K562 (cell line): ENCODE measurements at regions not wholly inside any gene's neighbourhood (a gene's known extent, or its start where the extent isn't known, plus 50 kb on each side); places are given as distances from the start of the nearest gene placed in this dataset.

Source experiments
- ATAC-seq: fragments of 200-7000 bp; cut with Tn5 transposase; 3 replicates; pipeline ENCODE4 v1.9.1; 2020; ENCODE audit warnings: moderate library complexity
- BruUV-seq: library from RNA; stranded (reverse); fragments of 400-500 nt; replicated peaks from 2 replicates; lab custom pipeline; 2021; lab: Mats Ljungman, UMichigan
- CTCF ChIA-PET: fragments of 300-600 bp; formaldehyde crosslinking; extraction: SDS; loops from one replicate; lab custom pipeline; 2021; ENCODE audit warnings: low intra/inter-chr PET ratio; lab: Yijun Ruan, JAX
- POLR2A ChIA-PET: fragments of 300-600, 350-650 bp; sonication (Branson Sonifier 250); formaldehyde crosslinking; extraction: SDS; loops from one replicate; lab custom pipeline; 2021; ENCODE audit warnings: antibody characterized with exemption, inconsistent platforms; lab: Yijun Ruan, JAX
- DNase-seq, 4 experiments: peaks; one replicate each; pipeline versions ENCODE4 v3.0.0 to v3.0.0-alpha.2; 2011 to 2018; ENCODE audit warnings: low spot score in 3 of 4, mixed read lengths in 3 of 4; ENCODE audit errors: extremely low read depth in 1 of 4
- FAIRE-seq: peaks from 2 replicates; lab custom pipeline; 2011; peaks lifted over from hg19 to GRCh38; lab: Jason Lieb, UNC
- H2AFZ ChIP-seq: 2 replicates; pipeline ENCODE4 v1.6.0; 2011; ENCODE audit warnings: low read depth, low read length, control low read depth, inconsistent platforms
- H3K27ac ChIP-seq: fragments of 200-600 bp; 3 replicates; pipeline ENCODE4 v1.8.0; 2011; ENCODE audit warnings: low read depth, mild to moderate bottlenecking, control low read depth, inconsistent platforms, low read length, moderate library complexity, mixed read lengths; ENCODE audit errors: extremely low read depth
- H3K27me3 ChIP-seq, 2 experiments: fragments of 300-600 bp in 1 of 2; 2 replicates in 1 of 2; 3 replicates in 1 of 2; pipeline versions ENCODE4 v1.6.0 to v1.8.0; 2011; ENCODE audit warnings: inconsistent platforms in 2 of 2, low read length in 2 of 2, mild to moderate bottlenecking in 1 of 2, mixed read lengths in 1 of 2, moderate library complexity in 1 of 2; ENCODE audit not compliant: control insufficient read depth in 2 of 2, insufficient read depth in 2 of 2
- H3K36me3 ChIP-seq: fragments of 300-600 bp; 3 replicates; pipeline ENCODE4 v1.8.0; 2011; ENCODE audit warnings: mild to moderate bottlenecking, low read length, inconsistent platforms; ENCODE audit not compliant: control insufficient read depth, insufficient read depth
- H3K4me1 ChIP-seq, 2 experiments: fragments of 200-600 bp in 1 of 2; replicated peaks in 1 of 2; 2 replicates in 1 of 2; 3 replicates in 1 of 2; pipeline versions ENCODE4 v1.5.1 to v1.8.0; 2011; ENCODE audit warnings: inconsistent platforms in 2 of 2, low read length in 2 of 2, mild to moderate bottlenecking in 1 of 2, mixed read lengths in 1 of 2, moderate library complexity in 1 of 2; ENCODE audit not compliant: control insufficient read depth in 2 of 2, insufficient read depth in 2 of 2
- H3K4me2 ChIP-seq: 2 replicates; pipeline ENCODE4 v1.6.1; 2011; ENCODE audit warnings: low read length, control low read depth, inconsistent platforms, mixed read lengths; ENCODE audit not compliant: insufficient read depth
- H3K4me3 ChIP-seq: fragments of 200-600 bp; sonication (generic), shearing (Covaris generic); 2 replicates; pipeline ENCODE4 v1.5.1; 2016; ENCODE audit warnings: control low read depth, inconsistent platforms
- H3K79me2 ChIP-seq: fragments of 200-600 bp; 3 replicates; pipeline ENCODE4 v1.8.0; 2011; ENCODE audit warnings: low read length, inconsistent platforms; ENCODE audit not compliant: control insufficient read depth, insufficient read depth
- H3K9ac ChIP-seq, 2 experiments: 2 replicates each; pipeline versions ENCODE4 v1.6.0 to v1.6.1; 2011; ENCODE audit warnings: low read depth in 2 of 2, low read length in 2 of 2, control low read depth in 1 of 2, inconsistent platforms in 1 of 2, mild to moderate bottlenecking in 1 of 2, mixed read lengths in 1 of 2; ENCODE audit not compliant: insufficient read depth in 1 of 2
- H3K9me1 ChIP-seq: one replicate; pipeline ENCODE4 v1.6.0; 2011; ENCODE audit warnings: inconsistent platforms, mild to moderate bottlenecking, low read length, moderate library complexity; ENCODE audit not compliant: control insufficient read depth, insufficient read depth
- H3K9me3 ChIP-seq: replicated peaks from 2 replicates; pipeline ENCODE4 v1.5.1; 2011; ENCODE audit warnings: low read depth, low read length, inconsistent platforms; ENCODE audit not compliant: control insufficient read depth, insufficient read depth
- H4K20me1 ChIP-seq: replicated peaks from 2 replicates; pipeline ENCODE4 v1.6.1; 2011; ENCODE audit warnings: low read length, inconsistent platforms, mixed read lengths; ENCODE audit not compliant: control insufficient read depth, insufficient read depth
- KLF13 ChIP-seq: fragments of 450-650 bp; IDR thresholded peaks from 2 replicates; pipeline ENCODE4 v1.6.1; 2016; ENCODE audit warnings: missing genetic modification characterization, low read depth, mild to moderate bottlenecking, missing compliant biosample characterization, moderate library complexity, borderline replicate concordance
- MEIS2 ChIP-seq: fragments of 450-650 bp; IDR thresholded peaks from 2 replicates; pipeline ENCODE4 v1.6.1; 2014; ENCODE audit warnings: mild to moderate bottlenecking; ENCODE audit not compliant: partially characterized antibody
- NR4A1 ChIP-seq, 2 experiments: fragments of 250-450 bp in 1 of 2; fragments of 450-650 bp in 1 of 2; sonication (Bioruptor Pico) in 1 of 2; IDR thresholded peaks; 2 replicates each; pipeline versions ENCODE4 v1.4.0 to v1.6.1; 2016 to 2020; ENCODE audit warnings: mild to moderate bottlenecking in 2 of 2, missing compliant biosample characterization in 1 of 2, missing genetic modification characterization in 1 of 2, moderate library complexity in 1 of 2
- ZNF431 ChIP-seq: sonication (generic); formaldehyde crosslinking; IDR thresholded peaks from 2 replicates; pipeline ENCODE4 v1.8.0; 2022; ENCODE audit warnings: mild to moderate bottlenecking, missing genetic modification reagents
- WGBS: fragments of 100-300 bp; shearing (Covaris generic); methylation state at CpG from one replicate; pipeline ENCODE4 v1.1.6; 2016; ENCODE audit warnings: low coverage, mixed read lengths; ENCODE audit not compliant: insufficient coverage; ENCODE audit errors: missing lambda C conversion rate; 5-methylcytosine and 5-hydroxymethylcytosine counted together
- in situ Hi-C: fragments of 300-500 bp; cut with MboI; formaldehyde crosslinking; loops from 4 replicates; pipeline ENCODE4 v1.15.0; 2018; ENCODE audit warnings: inconsistent platforms, mixed read lengths
- intact Hi-C: fragments of 100-400 bp; cut with micrococcal nuclease; formaldehyde crosslinking; loops from 2 replicates; pipeline ENCODE4 v1.14.2; 2022
- TF ChIP-seq, protein P1 (sequence below): fragments of 450-650 bp; IDR thresholded peaks from 2 replicates; pipeline ENCODE4 v1.6.1; 2017; ENCODE audit warnings: antibody characterized with exemption
- TF ChIP-seq, protein P2 (sequence below): fragments of 250-450 bp; sonication (Bioruptor Pico); IDR thresholded peaks from 2 replicates; pipeline ENCODE4 v1.8.0; 2021; ENCODE audit warnings: borderline replicate concordance, mild to moderate bottlenecking, moderate library complexity; ENCODE audit not compliant: poor library complexity, severe bottlenecking
- TF ChIP-seq, protein P3 (sequence below): fragments of 250-450 bp; sonication (Bioruptor Pico); IDR thresholded peaks from 2 replicates; pipeline ENCODE4 v1.9.0; 2021; ENCODE audit warnings: mild to moderate bottlenecking
- TF ChIP-seq, protein P4 (sequence below): fragments of 450-650 bp; IDR thresholded peaks from 2 replicates; pipeline ENCODE4 v1.7.1; 2018; ENCODE audit warnings: mild to moderate bottlenecking, low read depth; ENCODE audit not compliant: partially characterized antibody
- TF ChIP-seq, protein P5 (sequence below): fragments of 250-450 bp; sonication (Bioruptor Pico); IDR thresholded peaks from 2 replicates; pipeline ENCODE4 v1.5.0; 2021

DNA sequence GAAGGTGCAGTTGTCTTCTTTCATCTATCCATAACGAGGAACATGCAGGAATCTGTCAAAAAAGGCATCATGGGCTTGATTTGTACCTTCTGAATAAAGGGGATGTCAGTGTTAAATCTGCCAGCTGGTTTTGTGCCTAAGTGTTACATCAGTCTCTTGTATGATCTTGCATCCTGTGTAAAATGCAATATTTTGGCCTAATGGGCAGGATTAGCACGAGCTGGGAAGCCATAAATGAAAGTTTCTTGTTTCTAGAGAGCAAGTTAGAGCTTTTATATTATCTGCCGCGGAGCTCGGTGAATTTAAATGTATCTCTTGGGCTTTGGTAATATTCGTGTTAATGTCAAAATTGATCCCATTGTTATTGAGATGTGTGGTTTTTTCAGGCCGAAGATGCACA is 526.1 kb upstream of the WWC1 start (continued):
- TF ChIP-seq, protein P1, sequence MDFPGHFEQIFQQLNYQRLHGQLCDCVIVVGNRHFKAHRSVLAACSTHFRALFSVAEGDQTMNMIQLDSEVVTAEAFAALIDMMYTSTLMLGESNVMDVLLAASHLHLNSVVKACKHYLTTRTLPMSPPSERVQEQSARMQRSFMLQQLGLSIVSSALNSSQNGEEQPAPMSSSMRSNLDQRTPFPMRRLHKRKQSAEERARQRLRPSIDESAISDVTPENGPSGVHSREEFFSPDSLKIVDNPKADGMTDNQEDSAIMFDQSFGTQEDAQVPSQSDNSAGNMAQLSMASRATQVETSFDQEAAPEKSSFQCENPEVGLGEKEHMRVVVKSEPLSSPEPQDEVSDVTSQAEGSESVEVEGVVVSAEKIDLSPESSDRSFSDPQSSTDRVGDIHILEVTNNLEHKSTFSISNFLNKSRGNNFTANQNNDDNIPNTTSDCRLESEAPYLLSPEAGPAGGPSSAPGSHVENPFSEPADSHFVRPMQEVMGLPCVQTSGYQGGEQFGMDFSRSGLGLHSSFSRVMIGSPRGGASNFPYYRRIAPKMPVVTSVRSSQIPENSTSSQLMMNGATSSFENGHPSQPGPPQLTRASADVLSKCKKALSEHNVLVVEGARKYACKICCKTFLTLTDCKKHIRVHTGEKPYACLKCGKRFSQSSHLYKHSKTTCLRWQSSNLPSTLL, result no peak

DNA sequence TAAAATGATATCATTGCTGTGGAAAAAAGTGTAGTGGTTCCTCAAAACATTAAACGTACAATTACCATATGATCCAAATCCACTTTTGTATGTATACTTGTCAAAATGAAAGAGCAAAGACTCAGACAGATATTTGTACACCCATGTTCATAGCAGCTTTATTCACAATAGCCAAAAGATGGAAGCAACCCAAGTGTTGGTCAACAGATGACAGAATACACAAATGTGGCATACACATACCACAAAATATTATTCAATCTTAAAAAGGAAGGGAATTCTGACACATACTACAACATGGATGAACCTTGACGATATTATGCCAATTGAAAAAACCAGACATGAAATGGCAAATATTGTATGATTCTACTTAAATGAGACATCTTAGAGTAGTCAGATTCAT is 524.5 kb upstream of the WWC1 start:
- no TSS peak for BruUV-seq
- ATAC-seq (no peak), FAIRE-seq (no peak), DNase-seq (no peak)
- ChIA-PET POLR2A (no interaction called here), CTCF (no interaction called here)
- Histone ChIP-seq H3K4me3 (no peak overlapping the region), H3K9ac (no peak overlapping the region), H3K4me2 (no peak overlapping the region), H3K9me1 (no peaks in the 10 kb centered on the region), H3K4me1 (no peaks in the 10 kb centered on the region), H4K20me1 (no peaks in the 10 kb centered on the region), H3K27ac (no peak overlapping the region), H3K36me3 (no peaks in the 10 kb centered on the region), H3K79me2 (no peaks in the 10 kb centered on the region), H2AFZ (no peak overlapping the region), H3K9me3 (no peaks in the 10 kb centered on the region), H3K27me3 (no peaks in the 10 kb centered on the region)
- in situ Hi-C loops, result no loop called here
- 3% methylated on average over 2 of the region's 2 CpGs for WGBS
- intact Hi-C loops, result no loop called here
- TF ChIP-seq KLF13 (tag) (no peak), MEIS2 (no peak), ZNF431 (CRISPR knock-in tag) (no peak), NR4A1 (CRISPR knock-in tag; IDR thresholded peaks at IDR 0.05) (no peak), NR4A1 (tag; IDR thresholded peaks at IDR 0.05) (no peak)
- TF ChIP-seq, protein P2, sequence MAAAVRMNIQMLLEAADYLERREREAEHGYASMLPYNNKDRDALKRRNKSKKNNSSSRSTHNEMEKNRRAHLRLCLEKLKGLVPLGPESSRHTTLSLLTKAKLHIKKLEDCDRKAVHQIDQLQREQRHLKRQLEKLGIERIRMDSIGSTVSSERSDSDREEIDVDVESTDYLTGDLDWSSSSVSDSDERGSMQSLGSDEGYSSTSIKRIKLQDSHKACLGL, result no peak
- TF ChIP-seq, protein P3, sequence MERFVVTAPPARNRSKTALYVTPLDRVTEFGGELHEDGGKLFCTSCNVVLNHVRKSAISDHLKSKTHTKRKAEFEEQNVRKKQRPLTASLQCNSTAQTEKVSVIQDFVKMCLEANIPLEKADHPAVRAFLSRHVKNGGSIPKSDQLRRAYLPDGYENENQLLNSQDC (CRISPR knock-in tag), result no peak
- TF ChIP-seq, protein P4, sequence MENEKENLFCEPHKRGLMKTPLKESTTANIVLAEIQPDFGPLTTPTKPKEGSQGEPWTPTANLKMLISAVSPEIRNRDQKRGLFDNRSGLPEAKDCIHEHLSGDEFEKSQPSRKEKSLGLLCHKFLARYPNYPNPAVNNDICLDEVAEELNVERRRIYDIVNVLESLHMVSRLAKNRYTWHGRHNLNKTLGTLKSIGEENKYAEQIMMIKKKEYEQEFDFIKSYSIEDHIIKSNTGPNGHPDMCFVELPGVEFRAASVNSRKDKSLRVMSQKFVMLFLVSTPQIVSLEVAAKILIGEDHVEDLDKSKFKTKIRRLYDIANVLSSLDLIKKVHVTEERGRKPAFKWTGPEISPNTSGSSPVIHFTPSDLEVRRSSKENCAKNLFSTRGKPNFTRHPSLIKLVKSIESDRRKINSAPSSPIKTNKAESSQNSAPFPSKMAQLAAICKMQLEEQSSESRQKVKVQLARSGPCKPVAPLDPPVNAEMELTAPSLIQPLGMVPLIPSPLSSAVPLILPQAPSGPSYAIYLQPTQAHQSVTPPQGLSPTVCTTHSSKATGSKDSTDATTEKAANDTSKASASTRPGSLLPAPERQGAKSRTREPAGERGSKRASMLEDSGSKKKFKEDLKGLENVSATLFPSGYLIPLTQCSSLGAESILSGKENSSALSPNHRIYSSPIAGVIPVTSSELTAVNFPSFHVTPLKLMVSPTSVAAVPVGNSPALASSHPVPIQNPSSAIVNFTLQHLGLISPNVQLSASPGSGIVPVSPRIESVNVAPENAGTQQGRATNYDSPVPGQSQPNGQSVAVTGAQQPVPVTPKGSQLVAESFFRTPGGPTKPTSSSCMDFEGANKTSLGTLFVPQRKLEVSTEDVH, result no peak
- TF ChIP-seq, protein P5, sequence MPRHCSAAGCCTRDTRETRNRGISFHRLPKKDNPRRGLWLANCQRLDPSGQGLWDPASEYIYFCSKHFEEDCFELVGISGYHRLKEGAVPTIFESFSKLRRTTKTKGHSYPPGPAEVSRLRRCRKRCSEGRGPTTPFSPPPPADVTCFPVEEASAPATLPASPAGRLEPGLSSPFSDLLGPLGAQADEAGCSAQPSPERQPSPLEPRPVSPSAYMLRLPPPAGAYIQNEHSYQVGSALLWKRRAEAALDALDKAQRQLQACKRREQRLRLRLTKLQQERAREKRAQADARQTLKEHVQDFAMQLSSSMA (CRISPR knock-in tag), result no peak
